ENCODE measurements at regions not wholly inside any gene's neighbourhood (a gene's known extent, or its start where the extent isn't known, plus 50 kb on each side); places are given as distances from the start of the nearest gene placed in this dataset.
"Not testable (repeated sequence)": the region's sequence is repeated elsewhere in the genome, so short reads cannot be mapped to it uniquely, and the experiment has no call there.

GRCh38 chr15:35698331-35698730, 152.4 kb upstream of the DPH6 start:
- no peaks in the 10 kb centered on the region for H3K79me2 ChIP-seq (ENCODE audit: low read depth)
- H3K4me2 ChIP-seq, result no peak overlapping the region
- H3F3A ChIP-seq (ENCODE audit: low read depth), result no peaks in the 10 kb centered on the region
- H3K4me3 ChIP-seq, result no peak overlapping the region
- Mint-ChIP-seq H3K36me3 (no peaks in the 10 kb centered on the region), H3K27ac (no peak overlapping the region), H3K9me3 (no peaks in the 10 kb centered on the region), H3K27me3 (ENCODE audit: insufficient read depth, low read depth) (no peaks in the 10 kb centered on the region), H3K4me3 (no peak overlapping the region), H3K4me1 (peaks cover 4% of the 10 kb centered on the region)
- no peak for TF ChIP-seq EZH2 (IDR thresholded peaks at IDR 0.05)
- TF ChIP-seq, protein P1, sequence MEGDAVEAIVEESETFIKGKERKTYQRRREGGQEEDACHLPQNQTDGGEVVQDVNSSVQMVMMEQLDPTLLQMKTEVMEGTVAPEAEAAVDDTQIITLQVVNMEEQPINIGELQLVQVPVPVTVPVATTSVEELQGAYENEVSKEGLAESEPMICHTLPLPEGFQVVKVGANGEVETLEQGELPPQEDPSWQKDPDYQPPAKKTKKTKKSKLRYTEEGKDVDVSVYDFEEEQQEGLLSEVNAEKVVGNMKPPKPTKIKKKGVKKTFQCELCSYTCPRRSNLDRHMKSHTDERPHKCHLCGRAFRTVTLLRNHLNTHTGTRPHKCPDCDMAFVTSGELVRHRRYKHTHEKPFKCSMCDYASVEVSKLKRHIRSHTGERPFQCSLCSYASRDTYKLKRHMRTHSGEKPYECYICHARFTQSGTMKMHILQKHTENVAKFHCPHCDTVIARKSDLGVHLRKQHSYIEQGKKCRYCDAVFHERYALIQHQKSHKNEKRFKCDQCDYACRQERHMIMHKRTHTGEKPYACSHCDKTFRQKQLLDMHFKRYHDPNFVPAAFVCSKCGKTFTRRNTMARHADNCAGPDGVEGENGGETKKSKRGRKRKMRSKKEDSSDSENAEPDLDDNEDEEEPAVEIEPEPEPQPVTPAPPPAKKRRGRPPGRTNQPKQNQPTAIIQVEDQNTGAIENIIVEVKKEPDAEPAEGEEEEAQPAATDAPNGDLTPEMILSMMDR (IDR thresholded peaks at IDR 0.05), result no peak
- no peak for TF ChIP-seq EZH2phosphoT487 (IDR thresholded peaks at IDR 0.05)
- no peaks in the 10 kb centered on the region for H4K20me1 ChIP-seq (ENCODE audit: low read depth)
- no peaks in the 10 kb centered on the region for H3K36me3 ChIP-seq
- no peaks in the 10 kb centered on the region for H3K9me3 ChIP-seq (ENCODE audit: low read depth)
- H3K27me3 ChIP-seq, result no peaks in the 10 kb centered on the region
- H3K9ac ChIP-seq, result no peak overlapping the region
- peaks cover 16% of the 10 kb centered on the region for H3K4me1 ChIP-seq
- H2AFZ ChIP-seq (replicated peaks), result peak overlapping the region; percentile 64
- H3K27ac ChIP-seq, result no peak overlapping the region
- no peak for DNase-seq (ENCODE audit: low spot score)

GRCh38 chr15:35698966-35699575, 153.1 kb upstream of the DPH6 start:
- no peaks in the 10 kb centered on the region for H3K9me3 ChIP-seq (ENCODE audit: low read depth)
- peaks cover 16% of the 10 kb centered on the region for H3K4me1 ChIP-seq
- H3K4me2 ChIP-seq, result no peak overlapping the region
- no peaks in the 10 kb centered on the region for H3K36me3 ChIP-seq
- H3F3A ChIP-seq (ENCODE audit: low read depth), result no peaks in the 10 kb centered on the region
- H3K27ac Mint-ChIP-seq, result no peak overlapping the region
- no peaks in the 10 kb centered on the region for H3K79me2 ChIP-seq (ENCODE audit: low read depth)
- H3K27me3 Mint-ChIP-seq (ENCODE audit: insufficient read depth, low read depth), result no peaks in the 10 kb centered on the region
- H3K27me3 ChIP-seq, result no peaks in the 10 kb centered on the region
- H3K9ac ChIP-seq, result no peak overlapping the region
- H3K4me3 Mint-ChIP-seq, result no peak overlapping the region
- no peaks in the 10 kb centered on the region for H3K9me3 Mint-ChIP-seq
- TF ChIP-seq, protein P1 (IDR thresholded peaks at IDR 0.05), result no peak
- TF ChIP-seq EZH2phosphoT487 (IDR thresholded peaks at IDR 0.05) (no peak), EZH2 (IDR thresholded peaks at IDR 0.05) (no peak)
- no peak overlapping the region for H3K27ac ChIP-seq
- H3K4me1 Mint-ChIP-seq, result peaks cover 4% of the 10 kb centered on the region
- no peak overlapping the region for H3K4me3 ChIP-seq
- peak overlapping the region; percentile 63 for H2AFZ ChIP-seq (replicated peaks)
- no peak for DNase-seq (ENCODE audit: low spot score)
- no peaks in the 10 kb centered on the region for H3K36me3 Mint-ChIP-seq
- no peaks in the 10 kb centered on the region for H4K20me1 ChIP-seq (ENCODE audit: low read depth)

- not testable (repeated sequence) for H3K9ac ChIP-seq; H3K9me3 ChIP-seq (ENCODE audit: low read depth); H2AFZ ChIP-seq (replicated peaks); H3K36me3 ChIP-seq; H4K20me1 ChIP-seq (ENCODE audit: low read depth); DNase-seq (ENCODE audit: low spot score); H3K4me3 ChIP-seq; H3K27me3 Mint-ChIP-seq (ENCODE audit: insufficient read depth, low read depth); H3K9me3 Mint-ChIP-seq; H3K4me3 Mint-ChIP-seq; H3K27me3 ChIP-seq; H3K27ac ChIP-seq; H3K4me1 Mint-ChIP-seq; H3K36me3 Mint-ChIP-seq; H3K4me2 ChIP-seq; H3K27ac Mint-ChIP-seq; H3F3A ChIP-seq (ENCODE audit: low read depth); H3K79me2 ChIP-seq (ENCODE audit: low read depth)
- H3K4me1 ChIP-seq, result peaks cover 16% of the 10 kb centered on the region
Observed at GRCh38 chr15:35700091-35700593, 154.2 kb upstream of the DPH6 start.

- no peaks in the 10 kb centered on the region for H3K27me3 Mint-ChIP-seq (ENCODE audit: insufficient read depth, low read depth)
- H3K27ac Mint-ChIP-seq, result no peak overlapping the region
- H3K4me1 Mint-ChIP-seq, result peaks cover 18% of the 10 kb centered on the region
- Histone ChIP-seq H3K4me3 (no peak overlapping the region), H3K9ac (no peak overlapping the region), H3K4me1 (peaks cover 26% of the 10 kb centered on the region), H3K4me2 (no peak overlapping the region), H3K27me3 (no peaks in the 10 kb centered on the region), H3K36me3 (no peaks in the 10 kb centered on the region), H4K20me1 (ENCODE audit: low read depth) (no peaks in the 10 kb centered on the region), H2AFZ (replicated peaks) (no peak overlapping the region), H3F3A (ENCODE audit: low read depth) (no peaks in the 10 kb centered on the region), H3K79me2 (ENCODE audit: low read depth) (no peaks in the 10 kb centered on the region), H3K9me3 (ENCODE audit: low read depth) (no peaks in the 10 kb centered on the region), H3K27ac (no peak overlapping the region)
- no peaks in the 10 kb centered on the region for H3K36me3 Mint-ChIP-seq
- no peak overlapping the region for H3K4me3 Mint-ChIP-seq
- no peak for TF ChIP-seq EZH2phosphoT487 (IDR thresholded peaks at IDR 0.05)
- TF ChIP-seq, protein P1 (IDR thresholded peaks at IDR 0.05), result no peak
- TF ChIP-seq EZH2 (IDR thresholded peaks at IDR 0.05), result no peak
- DNase-seq (ENCODE audit: low spot score), result no peak
- H3K9me3 Mint-ChIP-seq, result no peaks in the 10 kb centered on the region
Observed at GRCh38 chr15:35701402-35702046, 155.6 kb upstream of the DPH6 start.

Data from neural progenitor cell (in vitro differentiated cells).